ENCODE measurements at regions not wholly inside any gene's neighbourhood (a gene's known extent, or its start where the extent isn't known, plus 50 kb on each side); places are given as distances from the start of the nearest gene placed in this dataset.
"Not testable (repeated sequence)": the region's sequence is repeated elsewhere in the genome, so short reads cannot be mapped to it uniquely, and the experiment has no call there.

GRCh38 chr2:114371721-114372120 is 70.7 kb upstream of the DPP10 start:
- TF ChIP-seq CTCF, POLR2A (IDR thresholded peaks at IDR 0.05): not testable (repeated sequence)

Data from body of pancreas (tissue), 4 donors.